GM19351 (cell line): ENCODE measurements at regions not wholly inside any gene's neighbourhood (a gene's known extent, or its start where the extent isn't known, plus 50 kb on each side); places are given as distances from the start of the nearest gene placed in this dataset.

Experiments
- ATAC-seq: cut with Tn5 transposase; IDR thresholded peaks from one replicate; pipeline ENCODE4 v1.9.1; 2021; ENCODE audit warnings: mild to moderate bottlenecking, moderate library complexity; ENCODE audit not compliant: unreplicated experiment

DNA sequence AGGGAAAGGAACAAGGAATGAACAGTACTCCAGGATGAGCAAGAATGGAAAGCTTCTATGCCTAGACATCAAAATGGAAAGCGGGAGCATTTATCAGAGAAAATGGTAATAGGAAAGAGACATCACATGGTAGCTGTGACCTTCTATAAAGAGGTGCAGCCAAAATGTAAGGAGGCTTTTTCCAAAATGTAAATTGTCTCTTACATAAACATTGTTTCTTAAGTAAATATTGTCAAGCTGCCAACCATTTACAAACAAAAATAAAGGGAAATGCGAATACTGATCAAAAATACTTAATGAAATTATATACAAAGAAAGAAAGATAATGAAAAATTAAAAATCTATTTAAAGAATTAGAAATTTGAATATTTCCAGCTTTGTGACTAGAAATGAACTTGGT lies 55.0 kb upstream of the RASGEF1B start:
- ATAC-seq: no peak

DNA sequence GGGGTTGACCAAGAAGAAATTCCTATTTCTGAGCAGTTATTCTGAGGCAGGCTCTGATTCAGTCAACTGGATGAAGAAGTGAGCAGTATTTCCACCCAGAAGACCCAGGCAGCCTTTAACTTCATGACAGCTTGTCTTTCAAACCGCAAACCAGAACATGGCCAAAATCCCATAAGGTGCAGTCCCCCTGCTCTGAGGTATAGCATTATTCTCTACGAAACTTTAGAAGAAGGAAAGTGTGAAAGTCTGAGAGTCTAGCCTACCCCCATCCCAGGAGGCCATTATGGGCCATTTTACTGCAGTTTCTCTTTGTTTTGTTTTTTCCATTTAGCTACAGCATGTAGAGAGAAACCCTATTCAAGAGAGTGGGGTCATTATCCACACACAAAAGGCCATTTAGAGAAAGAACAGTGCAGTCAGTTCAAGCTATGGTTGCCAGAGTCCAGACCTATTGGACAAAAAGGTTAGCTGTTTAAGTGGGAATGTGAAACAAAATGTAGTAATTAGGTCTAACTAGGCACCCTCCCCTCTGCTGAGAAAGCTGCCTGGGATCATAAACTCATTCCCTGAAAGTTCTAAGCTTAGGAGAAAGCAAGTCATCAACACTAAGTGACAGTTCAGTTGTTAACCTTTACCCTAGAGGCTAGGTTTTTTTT lies 52.1 kb upstream of the RASGEF1B start:
- no peak for ATAC-seq

DNA sequence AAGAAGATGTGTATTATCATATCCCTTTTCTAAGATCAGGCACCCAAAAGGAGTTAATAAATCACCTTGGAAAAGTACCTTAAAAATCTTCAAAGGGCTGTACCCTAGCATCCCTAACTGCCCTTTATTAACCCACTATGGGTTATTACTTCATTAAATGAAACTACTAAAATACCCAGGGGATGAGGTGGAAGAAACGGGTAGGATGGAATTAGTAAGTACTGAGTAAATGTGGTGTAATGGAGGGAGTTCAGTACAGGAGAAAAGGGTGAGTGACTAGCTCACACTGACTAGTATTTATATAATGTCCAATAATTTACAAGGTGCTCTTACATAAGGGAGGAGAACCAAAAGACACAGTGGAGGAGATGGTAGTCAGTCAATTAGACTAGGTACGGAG lies 51.0 kb upstream of the RASGEF1B start:
- no peak for ATAC-seq

DNA sequence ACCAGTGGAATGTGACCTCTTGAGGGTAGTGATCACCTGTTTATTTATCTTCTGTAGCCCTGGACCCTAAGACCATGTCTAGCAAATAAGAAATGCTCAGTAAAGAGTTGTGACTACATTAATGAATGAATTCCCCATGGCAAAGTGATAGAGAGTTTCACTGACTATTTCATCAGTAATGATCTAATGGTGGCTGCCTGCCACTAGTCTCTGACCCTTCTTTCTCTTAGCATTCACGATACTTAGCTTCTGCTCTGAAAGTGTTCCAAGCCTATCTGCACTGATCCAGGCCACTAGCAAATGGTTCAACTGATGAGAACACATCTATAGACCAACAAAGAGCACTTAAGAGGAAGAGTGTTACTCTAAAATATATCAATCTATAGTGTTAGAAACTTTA lies 50.0 kb upstream of the RASGEF1B start:
- ATAC-seq: no peak
